GM19351 (cell line): ENCODE measurements at regions not wholly inside any gene's neighbourhood (a gene's known extent, or its start where the extent isn't known, plus 50 kb on each side); places are given as distances from the start of the nearest gene placed in this dataset.
A peak's percentile ranks its signal among the peaks of the same experiment; 100 is the strongest.
"Not testable (repeated sequence)": the region's sequence is repeated elsewhere in the genome, so short reads cannot be mapped to it uniquely, and the experiment has no call there.

Experiments
- ATAC-seq: cut with Tn5 transposase; IDR thresholded peaks from one replicate; pipeline ENCODE4 v1.9.1; 2021; ENCODE audit warnings: mild to moderate bottlenecking, moderate library complexity; ENCODE audit not compliant: unreplicated experiment

- no peak for ATAC-seq
Measured at GRCh38 chr11:8772571-8773519, 90.3 kb downstream of the RPL27A start.

- peak; percentile 46 for ATAC-seq
Measured at GRCh38 chr11:8773916-8774539, 91.4 kb downstream of the RPL27A start.

DNA sequence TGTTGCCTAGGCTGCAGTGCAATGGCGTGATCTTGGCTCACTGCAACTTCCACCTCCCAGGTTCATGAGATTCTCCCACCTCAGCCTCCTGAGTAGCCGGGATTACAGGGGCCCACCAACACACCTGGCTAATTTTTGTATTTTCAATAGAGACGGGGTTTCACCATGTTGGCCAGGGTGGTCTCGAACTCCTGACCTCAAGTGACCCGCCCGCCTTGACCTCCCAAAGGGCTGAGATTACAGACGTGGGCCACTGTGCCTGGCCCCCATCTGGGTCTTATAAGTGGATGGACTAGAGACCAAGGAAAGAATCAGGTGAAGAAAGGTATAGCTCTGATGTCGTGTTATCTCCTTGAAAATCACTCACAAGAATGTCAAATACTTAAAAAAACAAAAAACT lies 92.3 kb downstream of the RPL27A start:
- not testable (repeated sequence) for ATAC-seq

DNA sequence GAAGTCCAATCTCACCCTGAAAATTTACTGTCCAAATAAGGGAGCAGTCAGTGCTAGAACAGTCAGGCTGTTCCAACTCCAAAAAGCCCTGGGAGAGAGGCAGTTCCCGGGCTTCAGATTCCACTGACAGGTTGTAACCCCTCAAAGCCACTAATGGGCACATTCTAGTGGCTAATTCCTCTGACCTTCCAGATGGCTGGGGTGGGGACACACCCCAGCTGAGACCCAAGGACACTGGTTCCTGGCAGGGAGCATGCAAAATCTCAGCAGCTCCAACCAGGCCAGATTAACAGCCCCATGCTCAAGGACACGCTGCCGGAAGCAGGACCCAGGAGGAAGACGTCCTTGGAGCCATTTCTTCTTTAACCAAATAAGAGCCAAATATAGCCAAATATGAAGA lies 92.7 kb downstream of the RPL27A start:
- ATAC-seq: no peak

GRCh38 chr11:8775734-8776133 lies 93.1 kb downstream of the RPL27A start:
- ATAC-seq: no peak

GRCh38 chr11:8776209-8776608 lies 93.6 kb downstream of the RPL27A start:
- no peak for ATAC-seq

GRCh38 chr11:8777907-8778767 lies 95.5 kb downstream of the RPL27A start:
- peak; percentile 79 for ATAC-seq

DNA sequence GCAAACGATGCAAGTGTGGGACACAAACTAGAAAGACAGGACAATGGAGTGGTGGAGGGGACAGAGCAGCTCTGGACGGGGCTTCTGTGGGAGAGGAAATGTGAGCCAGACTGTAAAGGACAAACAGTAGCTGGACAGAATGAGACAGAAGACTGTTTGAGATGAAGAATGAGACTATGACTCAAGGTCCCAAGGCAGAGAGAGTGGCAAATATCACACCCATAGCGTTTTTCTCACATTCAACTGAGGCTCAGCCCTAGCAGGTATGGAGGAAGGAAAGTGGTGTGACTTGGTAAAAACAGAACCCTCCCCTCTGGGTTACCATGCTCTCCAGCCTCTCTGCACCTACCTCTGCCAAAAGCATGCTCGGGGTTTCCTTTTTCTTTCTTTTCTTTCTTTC lies 96.5 kb downstream of the RPL27A start:
- no peak for ATAC-seq

DNA sequence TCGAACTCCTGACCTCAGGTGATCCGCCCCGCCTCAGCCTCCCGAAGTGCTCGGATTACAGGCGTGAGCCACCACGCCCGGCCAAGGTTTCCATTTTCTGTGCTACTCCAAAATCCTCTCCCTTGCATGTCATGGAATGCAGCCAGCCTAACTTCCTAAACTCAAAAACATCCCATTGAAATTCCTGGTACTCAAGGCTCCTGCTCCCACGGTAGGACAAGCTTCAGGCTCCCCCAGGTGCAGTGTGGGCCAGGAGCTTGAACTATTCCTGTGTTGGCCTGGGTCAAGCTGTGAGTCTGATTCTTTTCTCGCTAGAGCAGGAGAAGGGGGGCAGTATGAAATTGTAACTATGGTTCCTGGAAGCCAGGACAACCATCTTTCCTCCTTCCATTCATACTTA lies 97.1 kb downstream of the RPL27A start:
- ATAC-seq: no peak

DNA sequence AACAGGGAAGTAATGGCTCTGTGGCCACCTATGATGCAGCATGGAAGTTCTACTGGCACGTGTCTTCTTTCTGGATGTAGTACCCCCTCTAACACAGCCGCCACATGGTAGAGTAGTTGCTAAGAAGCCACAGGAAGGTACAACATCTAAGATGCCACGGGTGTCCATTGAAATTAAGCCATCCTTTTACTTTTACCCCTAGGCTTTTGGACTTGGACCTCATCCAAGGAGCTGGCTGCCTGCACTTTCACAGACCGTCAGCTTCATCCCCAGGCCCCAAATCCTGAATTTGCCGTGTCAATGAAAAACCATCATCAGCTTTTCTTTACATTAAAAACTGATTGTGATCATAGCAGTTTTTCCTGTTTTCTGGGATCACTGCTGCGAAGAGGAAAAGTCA lies 102.4 kb downstream of the RPL27A start:
- no peak for ATAC-seq

DNA sequence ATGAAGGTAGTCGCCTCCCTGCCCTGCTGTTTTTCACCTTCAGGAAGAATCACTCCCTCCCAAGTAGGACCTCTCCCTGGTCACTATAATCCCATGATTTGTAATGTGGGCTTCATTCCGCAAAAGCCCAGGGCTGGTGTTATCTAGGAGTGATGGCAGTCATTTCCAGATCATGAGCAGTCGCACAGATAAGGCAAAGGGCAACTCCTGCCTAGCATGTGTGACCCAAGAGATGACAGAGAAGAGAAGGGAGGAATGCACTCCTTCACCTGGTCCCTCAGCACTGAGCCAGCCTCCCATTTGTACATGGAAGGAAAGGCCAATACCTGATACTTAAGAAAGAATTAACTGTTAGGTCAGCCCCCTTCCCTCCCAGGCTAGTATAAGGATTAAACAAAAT lies 102.9 kb downstream of the RPL27A start:
- ATAC-seq: no peak

GRCh38 chr11:8785998-8786397 lies 103.4 kb downstream of the RPL27A start:
- no peak for ATAC-seq

DNA sequence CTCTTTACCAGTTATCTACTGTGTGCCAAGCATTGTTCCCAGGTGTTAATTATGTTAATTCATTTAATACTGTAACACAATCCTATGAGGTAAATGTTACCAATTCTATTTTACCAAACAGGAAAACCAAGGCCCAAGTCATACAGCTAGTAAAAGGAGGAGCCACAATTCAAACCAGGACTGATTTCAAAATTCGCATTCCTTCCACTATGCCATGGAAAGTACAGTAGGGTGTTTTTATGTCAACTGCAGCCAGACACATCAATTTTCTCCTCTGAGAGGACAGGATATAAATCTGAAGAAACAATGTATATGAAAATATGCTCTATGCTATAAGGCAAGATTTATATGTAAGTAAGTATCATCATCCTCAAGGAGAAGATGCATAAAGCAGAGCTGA lies 104.3 kb downstream of the RPL27A start:
- ATAC-seq: no peak

DNA sequence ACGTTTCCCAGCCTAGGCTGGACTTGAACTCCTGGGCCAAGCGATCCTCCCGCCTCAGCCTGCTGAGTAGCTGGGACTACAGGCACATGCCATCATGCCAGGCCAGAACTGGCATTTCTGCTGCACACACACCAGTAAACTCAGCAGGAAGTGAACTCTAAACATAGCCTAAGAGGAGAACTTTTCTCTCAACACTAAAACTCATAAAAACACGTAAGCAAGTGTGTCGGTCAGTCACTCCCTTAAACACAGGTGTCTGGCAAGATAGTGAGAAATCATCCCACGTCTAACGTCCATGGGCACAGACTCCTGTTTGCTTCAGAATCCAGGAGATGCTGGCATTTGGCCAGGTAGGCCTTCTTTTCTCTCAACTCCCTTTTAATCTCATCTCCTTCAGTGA lies 104.8 kb downstream of the RPL27A start:
- no peak for ATAC-seq

GRCh38 chr11:8788616-8789015 lies 106.0 kb downstream of the RPL27A start:
- ATAC-seq: no peak

DNA sequence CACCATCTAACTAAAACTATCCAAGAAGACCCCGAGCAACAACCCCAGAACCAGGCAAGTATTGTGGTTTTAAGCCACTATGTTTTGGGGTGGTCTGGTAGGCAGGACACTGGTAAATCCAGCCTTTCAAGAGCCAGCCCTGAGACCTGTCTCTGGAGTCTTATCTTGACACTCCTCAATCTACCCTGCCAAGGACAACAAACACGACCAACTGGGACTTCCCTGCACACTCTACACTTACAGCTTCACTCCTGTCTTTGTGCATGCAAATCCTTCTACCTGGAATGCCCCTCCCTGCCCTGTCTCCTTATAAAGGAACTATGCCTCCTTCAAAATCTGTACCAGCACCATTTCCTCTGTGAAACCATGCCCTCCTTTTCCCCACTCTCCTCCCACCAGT lies 107.3 kb downstream of the RPL27A start:
- no peak for ATAC-seq

DNA sequence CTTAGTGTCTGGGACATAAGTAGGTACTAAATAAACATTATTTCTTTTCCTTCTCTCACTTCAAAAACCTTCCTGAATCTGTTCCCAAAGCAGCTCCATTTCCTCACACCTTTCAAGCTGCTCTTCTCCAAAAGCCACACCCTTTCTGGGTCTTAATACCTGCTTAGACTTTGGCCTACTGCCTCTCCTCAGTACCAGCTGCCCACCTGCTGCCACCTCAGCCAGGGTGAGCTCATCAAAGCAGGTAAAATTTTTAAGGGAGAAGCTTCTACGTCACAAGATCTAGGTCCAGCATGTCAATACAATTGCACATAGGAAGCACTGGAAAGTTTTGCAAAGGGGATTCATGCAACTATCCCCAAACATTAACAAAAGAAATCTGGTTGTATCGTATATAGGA lies 108.4 kb downstream of the RPL27A start:
- no peak for ATAC-seq

DNA sequence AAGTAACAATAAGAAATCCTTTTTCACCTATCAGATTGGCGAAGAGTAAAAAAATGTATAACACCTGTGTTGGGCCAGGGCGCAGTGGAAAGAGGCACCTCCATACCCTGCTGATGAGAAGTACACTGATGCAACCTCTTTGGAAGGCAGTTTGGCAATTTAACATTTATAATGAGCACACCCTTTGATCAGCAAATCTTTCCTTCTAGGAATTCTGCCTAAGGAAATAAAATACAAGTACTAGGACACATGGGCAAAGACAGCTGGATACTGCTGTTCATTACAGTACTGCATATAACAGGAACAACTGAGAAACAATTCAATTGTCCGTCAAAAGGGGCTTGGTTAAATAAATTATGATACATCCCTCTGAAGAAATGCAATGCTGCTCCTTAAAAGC lies 110.1 kb downstream of the RPL27A start:
- ATAC-seq: no peak

DNA sequence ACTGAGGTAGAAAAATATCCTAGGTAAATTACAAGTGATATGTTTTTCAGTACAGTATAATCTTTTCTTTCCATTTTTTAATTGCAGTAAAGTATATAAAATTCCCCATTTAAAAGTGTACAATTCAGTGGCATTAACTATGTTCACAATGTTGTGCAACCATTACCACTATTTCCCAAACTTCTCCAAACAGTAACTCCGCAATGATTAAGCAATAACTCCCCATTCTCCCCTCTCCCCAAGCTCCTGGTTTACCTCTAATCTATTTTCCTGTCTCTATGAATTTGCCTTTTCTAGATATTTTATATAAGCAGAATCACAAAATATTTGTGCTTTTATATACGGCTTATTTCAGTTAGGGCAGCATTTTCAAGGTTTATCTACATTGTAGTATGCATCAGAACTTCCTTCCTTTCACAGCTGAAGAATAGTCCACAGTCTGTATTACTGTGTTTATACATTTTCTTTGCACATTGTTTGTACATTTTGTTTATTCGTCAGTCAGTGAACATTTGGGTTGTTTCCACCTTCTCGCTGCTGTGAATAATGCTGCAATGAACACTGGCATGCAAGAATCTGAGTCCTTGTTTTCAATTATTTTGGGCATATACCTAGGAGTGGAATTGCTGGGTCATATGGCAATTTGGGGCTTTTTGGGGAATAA lies 110.7 kb downstream of the RPL27A start:
- ATAC-seq: no peak

DNA sequence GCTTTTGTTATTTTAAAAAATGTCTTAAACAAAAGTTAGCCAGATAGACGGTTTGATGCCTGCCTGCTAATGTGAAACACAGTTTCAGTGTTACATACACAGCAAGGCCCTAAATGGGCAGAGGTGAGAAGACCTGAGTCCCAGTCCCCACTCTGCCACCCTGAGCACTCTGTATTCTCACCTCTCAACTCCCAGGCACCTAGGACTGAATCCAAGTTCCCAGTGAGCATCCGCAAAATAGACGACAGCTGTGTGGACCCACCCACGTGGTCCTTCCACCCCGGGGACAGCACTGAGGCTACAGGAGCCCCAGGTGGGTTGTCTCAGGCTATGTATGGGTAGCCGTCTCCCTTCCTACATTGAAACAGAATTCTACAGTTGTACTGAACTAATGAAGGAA lies 111.5 kb downstream of the RPL27A start:
- no peak for ATAC-seq

DNA sequence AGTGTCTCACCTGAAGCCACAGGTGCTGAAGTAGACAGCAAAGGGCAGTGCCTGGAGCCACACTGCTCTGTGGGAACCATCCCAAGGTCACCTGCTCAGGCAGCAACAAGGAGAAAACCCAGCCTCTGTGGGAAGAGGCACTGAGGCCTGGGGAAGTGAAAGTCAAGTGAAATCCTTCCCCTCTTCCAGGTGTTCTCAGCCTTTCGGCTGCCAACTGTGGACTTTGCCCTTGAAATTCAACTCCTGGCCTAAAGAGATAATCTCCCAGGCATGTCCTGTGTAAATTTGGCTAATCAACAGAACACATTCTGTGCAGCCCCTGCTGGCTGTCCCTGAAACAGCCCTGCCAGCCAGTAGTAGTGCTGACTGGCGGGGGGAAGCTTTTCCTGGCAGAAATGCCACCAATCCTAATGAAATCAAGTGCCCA lies 112.1 kb downstream of the RPL27A start:
- ATAC-seq: no peak
